ENCODE measurements at regions not wholly inside any gene's neighbourhood (a gene's known extent, or its start where the extent isn't known, plus 50 kb on each side); places are given as distances from the start of the nearest gene placed in this dataset.

- TF ChIP-seq POLR2A (IDR thresholded peaks at IDR 0.05) (no peak), CTCF (IDR thresholded peaks at IDR 0.05) (no peak), POLR2AphosphoS5 (IDR thresholded peaks at IDR 0.05) (no peak)
These were observed 79.7 kb downstream of the RGS2 start for GRCh38 chr1:192888574-192888973.

Measured in breast epithelium (tissue), 3 donors.